Neural cell (in vitro differentiated cells): ENCODE measurements at regions not wholly inside any gene's neighbourhood (a gene's known extent, or its start where the extent isn't known, plus 50 kb on each side); places are given as distances from the start of the nearest gene placed in this dataset.

Source experiments
- H2AFZ ChIP-seq: fragments of 200-600, 300-800 bp; sonication (generic), shearing (Covaris generic); 2 replicates; pipeline ENCODE4 v1.6.0; 2014; ENCODE audit warnings: low read depth, mild to moderate bottlenecking, antibody characterized with exemption, low read length, moderate library complexity
- H3F3A ChIP-seq: fragments of 200-600 bp; shearing (Covaris generic); 2 replicates; pipeline ENCODE4 v1.6.1; 2016; ENCODE audit warnings: mild to moderate bottlenecking, moderate library complexity, mixed read lengths, antibody characterized with exemption, low read length; ENCODE audit not compliant: insufficient read depth, poor library complexity, severe bottlenecking
- H3K27ac ChIP-seq: fragments of 200-600, 300-800 bp; sonication (generic), shearing (Covaris generic); 2 replicates; pipeline ENCODE4 v1.5.1; 2014; ENCODE audit warnings: mild to moderate bottlenecking, low read length, moderate library complexity
- H3K27me3 ChIP-seq: fragments of 300-800, 200-600 bp; sonication (generic), shearing (Covaris generic); 2 replicates; pipeline ENCODE4 v1.6.0; 2014; ENCODE audit warnings: mild to moderate bottlenecking, low read depth, low read length, moderate library complexity; ENCODE audit not compliant: insufficient read depth
- H3K36me3 ChIP-seq: fragments of 300-800, 200-600 bp; sonication (generic), shearing (Covaris generic); 2 replicates; pipeline ENCODE4 v1.5.1; 2014; ENCODE audit warnings: mild to moderate bottlenecking, antibody characterized with exemption, low read length, moderate library complexity; ENCODE audit not compliant: insufficient read depth
- H3K4me2 ChIP-seq: fragments of 300-800, 200-600 bp; sonication (generic), shearing (Covaris generic); 2 replicates; pipeline ENCODE4 v1.6.0; 2014; ENCODE audit warnings: mild to moderate bottlenecking, low read length
- H3K4me3 ChIP-seq: fragments of 300-800, 200-600 bp; sonication (generic), shearing (Covaris generic); 2 replicates; pipeline ENCODE4 v1.5.1; 2014; ENCODE audit warnings: mild to moderate bottlenecking, low read length, moderate library complexity
- H3K79me2 ChIP-seq: fragments of 200-600 bp; shearing (Covaris generic); replicated peaks from 2 replicates; pipeline ENCODE4 v1.6.0; 2014; ENCODE audit warnings: mild to moderate bottlenecking, low read length, moderate library complexity; ENCODE audit not compliant: insufficient read depth
- H3K9ac ChIP-seq: fragments of 300-800, 200-600 bp; sonication (generic), shearing (Covaris generic); 2 replicates; pipeline ENCODE4 v1.6.1; 2016; ENCODE audit warnings: mild to moderate bottlenecking, low read length, mixed read lengths
- H3K9me2 ChIP-seq: fragments of 200-600 bp; shearing (Covaris generic); 2 replicates; pipeline ENCODE4 v1.6.1; 2016; ENCODE audit warnings: mild to moderate bottlenecking, low read length, mixed read lengths; ENCODE audit not compliant: insufficient read depth
- H3K9me3 ChIP-seq: fragments of 200-600, 300-800 bp; sonication (generic), shearing (Covaris generic); 2 replicates; pipeline ENCODE4 v1.6.1; 2016; ENCODE audit warnings: mild to moderate bottlenecking, mixed run types, low read length, moderate library complexity, mixed read lengths
- H4K20me1 ChIP-seq: fragments of 200-600 bp; shearing (Covaris generic); 2 replicates; pipeline ENCODE4 v1.6.1; 2016; ENCODE audit warnings: mild to moderate bottlenecking, mixed run types; ENCODE audit not compliant: insufficient read depth
- EP300 ChIP-seq: fragments of 450-650 bp; conservative IDR thresholded peaks from 2 replicates; pipeline ENCODE4 v1.6.1; 2014; ENCODE audit warnings: antibody characterized with exemption, mild to moderate bottlenecking, moderate library complexity; ENCODE audit not compliant: poor library complexity, severe bottlenecking
- EZH2 ChIP-seq: fragments of 200-600, 300-800 bp; shearing (Covaris generic), sonication (generic); IDR thresholded peaks from 2 replicates; pipeline ENCODE4 v1.6.1; 2014; ENCODE audit warnings: antibody characterized with exemption, low read length, borderline replicate concordance, mild to moderate bottlenecking; ENCODE audit not compliant: insufficient read depth, poor library complexity, severe bottlenecking
- MXI1 ChIP-seq: fragments of 450-650 bp; conservative IDR thresholded peaks from 2 replicates; pipeline ENCODE4 v1.6.1; 2014; ENCODE audit warnings: antibody characterized with exemption, mild to moderate bottlenecking; ENCODE audit not compliant: poor library complexity, severe bottlenecking
- POLR2AphosphoS5 ChIP-seq: IDR thresholded peaks from 2 replicates; pipeline ENCODE4 v1.6.1; 2012
- RAD21 ChIP-seq: fragments of 450-650 bp; conservative IDR thresholded peaks from 2 replicates; pipeline ENCODE4 v1.6.1; 2014; ENCODE audit warnings: antibody characterized with exemption, mild to moderate bottlenecking, moderate library complexity
- SMC3 ChIP-seq: fragments of 450-650 bp; conservative IDR thresholded peaks from 2 replicates; pipeline ENCODE4 v1.6.1; 2014; ENCODE audit warnings: antibody characterized with exemption, mild to moderate bottlenecking, moderate library complexity; ENCODE audit not compliant: poor library complexity
- TAF1 ChIP-seq: IDR thresholded peaks from 2 replicates; pipeline ENCODE4 v1.6.1; 2012; ENCODE audit warnings: low read depth
- TF ChIP-seq, protein P1 (sequence below): IDR thresholded peaks from 2 replicates; pipeline ENCODE4 v1.6.1; 2012; ENCODE audit warnings: borderline replicate concordance
- TF ChIP-seq, protein P2 (sequence below): fragments of 450-650 bp; IDR thresholded peaks from 2 replicates; pipeline ENCODE4 v1.5.1; 2014; ENCODE audit warnings: antibody characterized with exemption, mild to moderate bottlenecking, moderate library complexity; ENCODE audit not compliant: poor library complexity, severe bottlenecking

DNA sequence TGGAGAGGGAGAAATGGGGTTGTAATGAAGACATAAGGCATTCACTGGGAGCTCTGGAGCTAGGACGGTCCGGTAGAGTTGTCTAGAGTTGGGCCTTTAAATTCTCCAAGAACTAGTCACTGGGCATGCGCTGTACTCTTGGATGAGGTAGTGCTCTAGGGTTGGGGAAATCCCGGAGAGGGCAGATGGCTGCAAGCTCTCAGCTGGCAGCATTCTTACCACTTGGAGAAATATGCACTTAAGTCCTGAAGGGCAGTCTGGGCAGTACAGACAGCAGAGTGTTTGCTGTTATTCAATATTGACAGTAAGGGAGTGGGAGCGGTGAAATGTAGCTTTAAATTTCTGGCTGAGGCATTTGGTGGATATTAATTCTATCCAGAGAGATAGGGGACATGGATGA, 214.6 kb downstream of the RDH14 start:
- Histone ChIP-seq H3K9me3 (no peaks in the 10 kb centered on the region), H3K9me2 (no peaks in the 10 kb centered on the region), H3K36me3 (no peaks in the 10 kb centered on the region), H4K20me1 (no peaks in the 10 kb centered on the region), H3K4me3 (no peak overlapping the region), H3K27me3 (no peaks in the 10 kb centered on the region), H3K4me2 (no peak overlapping the region), H3K27ac (no peak overlapping the region), H3F3A (no peaks in the 10 kb centered on the region), H3K79me2 (no peaks in the 10 kb centered on the region), H2AFZ (no peak overlapping the region), H3K9ac (no peak overlapping the region)
- no peak for TF ChIP-seq TAF1
- no peak for TF ChIP-seq POLR2AphosphoS5
- no peak for TF ChIP-seq MXI1

DNA sequence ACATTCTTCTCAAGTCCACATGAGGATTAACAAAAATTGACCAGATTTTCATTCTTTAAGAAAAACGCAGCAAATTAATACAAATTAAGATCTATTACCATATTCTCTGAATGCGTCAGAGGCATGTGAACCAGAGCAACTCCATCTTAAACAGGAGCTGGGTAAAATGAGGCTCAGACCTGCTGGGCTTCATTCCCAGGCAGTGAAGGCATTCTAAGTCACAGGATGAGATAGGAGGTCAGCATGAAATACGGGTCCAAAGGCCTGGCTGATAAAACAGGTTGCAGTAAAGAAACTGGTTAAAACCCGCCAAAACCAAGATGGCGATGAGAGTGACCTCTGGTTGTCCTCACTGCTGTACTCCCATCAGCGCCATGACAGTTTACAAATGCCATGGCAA, 217.6 kb downstream of the RDH14 start:
- no peak for TF ChIP-seq EZH2
- no peak for TF ChIP-seq POLR2AphosphoS5
- TF ChIP-seq RAD21: no peak
- no peak for TF ChIP-seq EP300
- TF ChIP-seq, protein P1, sequence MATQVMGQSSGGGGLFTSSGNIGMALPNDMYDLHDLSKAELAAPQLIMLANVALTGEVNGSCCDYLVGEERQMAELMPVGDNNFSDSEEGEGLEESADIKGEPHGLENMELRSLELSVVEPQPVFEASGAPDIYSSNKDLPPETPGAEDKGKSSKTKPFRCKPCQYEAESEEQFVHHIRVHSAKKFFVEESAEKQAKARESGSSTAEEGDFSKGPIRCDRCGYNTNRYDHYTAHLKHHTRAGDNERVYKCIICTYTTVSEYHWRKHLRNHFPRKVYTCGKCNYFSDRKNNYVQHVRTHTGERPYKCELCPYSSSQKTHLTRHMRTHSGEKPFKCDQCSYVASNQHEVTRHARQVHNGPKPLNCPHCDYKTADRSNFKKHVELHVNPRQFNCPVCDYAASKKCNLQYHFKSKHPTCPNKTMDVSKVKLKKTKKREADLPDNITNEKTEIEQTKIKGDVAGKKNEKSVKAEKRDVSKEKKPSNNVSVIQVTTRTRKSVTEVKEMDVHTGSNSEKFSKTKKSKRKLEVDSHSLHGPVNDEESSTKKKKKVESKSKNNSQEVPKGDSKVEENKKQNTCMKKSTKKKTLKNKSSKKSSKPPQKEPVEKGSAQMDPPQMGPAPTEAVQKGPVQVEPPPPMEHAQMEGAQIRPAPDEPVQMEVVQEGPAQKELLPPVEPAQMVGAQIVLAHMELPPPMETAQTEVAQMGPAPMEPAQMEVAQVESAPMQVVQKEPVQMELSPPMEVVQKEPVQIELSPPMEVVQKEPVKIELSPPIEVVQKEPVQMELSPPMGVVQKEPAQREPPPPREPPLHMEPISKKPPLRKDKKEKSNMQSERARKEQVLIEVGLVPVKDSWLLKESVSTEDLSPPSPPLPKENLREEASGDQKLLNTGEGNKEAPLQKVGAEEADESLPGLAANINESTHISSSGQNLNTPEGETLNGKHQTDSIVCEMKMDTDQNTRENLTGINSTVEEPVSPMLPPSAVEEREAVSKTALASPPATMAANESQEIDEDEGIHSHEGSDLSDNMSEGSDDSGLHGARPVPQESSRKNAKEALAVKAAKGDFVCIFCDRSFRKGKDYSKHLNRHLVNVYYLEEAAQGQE: no peak
- TF ChIP-seq, protein P2, sequence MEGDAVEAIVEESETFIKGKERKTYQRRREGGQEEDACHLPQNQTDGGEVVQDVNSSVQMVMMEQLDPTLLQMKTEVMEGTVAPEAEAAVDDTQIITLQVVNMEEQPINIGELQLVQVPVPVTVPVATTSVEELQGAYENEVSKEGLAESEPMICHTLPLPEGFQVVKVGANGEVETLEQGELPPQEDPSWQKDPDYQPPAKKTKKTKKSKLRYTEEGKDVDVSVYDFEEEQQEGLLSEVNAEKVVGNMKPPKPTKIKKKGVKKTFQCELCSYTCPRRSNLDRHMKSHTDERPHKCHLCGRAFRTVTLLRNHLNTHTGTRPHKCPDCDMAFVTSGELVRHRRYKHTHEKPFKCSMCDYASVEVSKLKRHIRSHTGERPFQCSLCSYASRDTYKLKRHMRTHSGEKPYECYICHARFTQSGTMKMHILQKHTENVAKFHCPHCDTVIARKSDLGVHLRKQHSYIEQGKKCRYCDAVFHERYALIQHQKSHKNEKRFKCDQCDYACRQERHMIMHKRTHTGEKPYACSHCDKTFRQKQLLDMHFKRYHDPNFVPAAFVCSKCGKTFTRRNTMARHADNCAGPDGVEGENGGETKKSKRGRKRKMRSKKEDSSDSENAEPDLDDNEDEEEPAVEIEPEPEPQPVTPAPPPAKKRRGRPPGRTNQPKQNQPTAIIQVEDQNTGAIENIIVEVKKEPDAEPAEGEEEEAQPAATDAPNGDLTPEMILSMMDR: no peak

DNA sequence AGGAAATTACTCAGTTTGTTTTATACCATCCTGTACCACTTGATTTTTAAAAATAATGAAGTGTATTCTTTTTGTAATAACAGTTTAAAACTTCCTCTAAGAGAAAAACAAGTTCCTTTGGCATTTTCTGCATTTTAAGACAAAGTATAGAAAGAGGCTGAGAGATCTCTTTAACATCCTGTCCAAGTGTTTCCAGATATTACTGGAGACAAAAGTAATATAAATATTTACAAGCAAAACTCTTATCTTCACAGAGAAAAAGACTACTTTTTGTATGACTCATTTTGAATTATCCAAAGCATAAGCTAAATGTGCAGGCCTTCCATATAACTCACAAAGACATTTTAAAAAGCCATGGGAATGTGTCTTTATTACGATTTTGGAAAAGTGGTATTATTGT, 221.1 kb downstream of the RDH14 start:
- Histone ChIP-seq H3K79me2 (no peaks in the 10 kb centered on the region), H3K4me3 (no peak overlapping the region), H3K27ac (no peak overlapping the region), H2AFZ (no peak overlapping the region), H3K9me2 (no peaks in the 10 kb centered on the region), H3K4me2 (no peak overlapping the region), H3K27me3 (no peaks in the 10 kb centered on the region), H3K36me3 (no peaks in the 10 kb centered on the region), H3F3A (no peaks in the 10 kb centered on the region), H4K20me1 (no peaks in the 10 kb centered on the region), H3K9me3 (no peaks in the 10 kb centered on the region), H3K9ac (no peak overlapping the region)
- no peak for TF ChIP-seq TAF1
- TF ChIP-seq, protein P2: no peak
- TF ChIP-seq EZH2: no peak
- TF ChIP-seq SMC3: no peak
- TF ChIP-seq, protein P1: no peak
- no peak for TF ChIP-seq RAD21
- no peak for TF ChIP-seq POLR2AphosphoS5
- no peak for TF ChIP-seq EP300
- no peak for TF ChIP-seq MXI1

More for the DNA sequence above, 217.6 kb downstream of the RDH14 start:
- Histone ChIP-seq H3K79me2 (no peaks in the 10 kb centered on the region), H3K27ac (no peak overlapping the region), H3F3A (no peaks in the 10 kb centered on the region), H3K9me2 (no peaks in the 10 kb centered on the region), H3K36me3 (no peaks in the 10 kb centered on the region), H3K4me3 (no peak overlapping the region), H3K9ac (no peak overlapping the region), H3K27me3 (no peaks in the 10 kb centered on the region), H3K9me3 (no peaks in the 10 kb centered on the region), H4K20me1 (no peaks in the 10 kb centered on the region), H2AFZ (no peak overlapping the region), H3K4me2 (no peak overlapping the region)
